Renal cortical epithelial cell (primary cell): ENCODE measurements at regions not wholly inside any gene's neighbourhood (a gene's known extent, or its start where the extent isn't known, plus 50 kb on each side); places are given as distances from the start of the nearest gene placed in this dataset.
A peak's percentile ranks its signal among the peaks of the same experiment; 100 is the strongest.
"Not testable (repeated sequence)": the region's sequence is repeated elsewhere in the genome, so short reads cannot be mapped to it uniquely, and the experiment has no call there.

Experiments used
- DNase-seq: peaks from one replicate; pipeline ENCODE4 v3.0.0-alpha.2; 2011; ENCODE audit warnings: low read depth

DNA sequence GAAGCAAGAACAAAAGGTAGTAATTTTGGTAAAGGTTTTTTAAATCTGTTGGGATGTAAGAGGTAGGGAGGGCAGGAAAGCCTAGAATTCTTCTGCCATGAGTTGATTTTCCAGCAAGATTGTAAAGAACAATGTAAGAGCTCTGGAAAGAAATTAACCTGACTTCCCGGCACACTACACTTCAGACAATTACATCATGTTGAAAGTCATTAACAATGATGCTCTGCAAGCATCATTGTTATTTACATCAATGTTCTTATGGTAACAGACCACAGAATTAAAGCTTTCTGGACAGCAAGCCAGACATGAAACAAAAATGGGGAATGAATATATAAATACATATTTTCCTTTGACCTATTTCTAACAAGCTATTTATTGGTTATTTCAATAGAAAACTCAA lies 342.2 kb downstream of the CEP170 start:
- DNase-seq, result not testable (repeated sequence)

DNA sequence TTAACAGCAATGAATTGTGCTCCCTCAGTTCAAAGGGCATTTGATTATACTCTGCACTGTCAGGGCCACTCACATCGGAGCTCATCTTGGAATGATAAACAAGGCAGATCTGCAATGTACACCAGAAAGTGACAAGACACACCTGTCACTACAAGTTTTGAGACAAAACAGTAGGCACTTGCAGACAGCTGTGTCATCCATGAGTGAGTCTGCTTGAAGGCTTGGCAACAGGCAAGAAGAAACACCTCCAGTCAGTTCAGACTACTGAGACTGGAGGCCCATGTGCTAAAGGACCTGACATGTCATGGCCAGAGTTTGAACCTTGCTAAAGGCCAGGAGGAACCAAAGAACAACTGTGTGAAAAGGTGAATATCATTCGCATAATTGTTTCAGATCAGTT lies 354.5 kb downstream of the CEP170 start:
- not testable (repeated sequence) for DNase-seq

DNA sequence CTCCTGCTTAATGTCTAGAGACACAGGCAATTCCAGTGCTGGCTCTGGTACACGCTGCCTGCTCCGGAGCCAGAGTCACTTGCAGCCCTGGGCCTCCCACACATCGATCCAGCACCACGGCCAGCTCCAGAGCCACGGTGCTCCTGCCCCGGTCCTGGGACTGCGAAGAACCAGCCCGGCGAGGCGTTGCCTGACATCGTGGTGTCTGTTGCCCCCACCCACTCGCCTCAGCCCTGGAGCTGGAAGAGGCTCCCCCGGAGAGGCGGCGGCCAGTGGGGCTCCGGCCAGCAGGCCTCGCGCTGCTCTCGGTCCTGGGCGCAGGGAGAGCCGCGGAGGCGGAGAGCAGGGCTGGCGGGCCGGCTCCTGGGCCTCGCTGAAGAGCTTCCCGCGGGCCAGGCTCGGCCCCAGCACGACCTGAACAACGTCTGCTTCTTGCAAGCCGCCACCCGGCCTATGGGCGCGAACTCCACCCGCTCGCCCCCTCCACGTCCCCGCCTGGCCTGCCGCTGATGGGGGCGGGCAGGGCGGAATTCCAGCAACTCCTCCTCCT lies 364.8 kb downstream of the CEP170 start:
- no peak for DNase-seq

DNA sequence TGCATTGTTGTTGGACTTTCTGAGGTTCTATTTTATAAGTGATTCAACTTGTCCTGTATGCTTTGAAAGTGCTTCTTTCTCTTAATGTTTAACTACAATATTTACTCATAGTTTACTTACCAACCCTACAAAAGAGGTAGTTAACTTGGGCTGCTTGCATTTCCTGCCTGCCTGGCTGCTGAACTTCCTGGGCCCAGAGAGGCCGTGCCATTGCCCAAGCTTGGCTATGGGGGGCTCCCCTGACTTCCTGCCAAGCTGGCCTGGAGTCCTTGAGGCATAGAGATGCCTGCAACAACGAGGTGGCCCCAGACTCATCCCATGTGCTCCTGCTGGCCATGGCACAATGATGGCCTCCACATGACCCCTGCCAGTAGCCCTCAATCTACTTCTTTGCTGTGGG lies 361.6 kb upstream of the PLD5 start:
- DNase-seq, result peak; percentile 47

DNA sequence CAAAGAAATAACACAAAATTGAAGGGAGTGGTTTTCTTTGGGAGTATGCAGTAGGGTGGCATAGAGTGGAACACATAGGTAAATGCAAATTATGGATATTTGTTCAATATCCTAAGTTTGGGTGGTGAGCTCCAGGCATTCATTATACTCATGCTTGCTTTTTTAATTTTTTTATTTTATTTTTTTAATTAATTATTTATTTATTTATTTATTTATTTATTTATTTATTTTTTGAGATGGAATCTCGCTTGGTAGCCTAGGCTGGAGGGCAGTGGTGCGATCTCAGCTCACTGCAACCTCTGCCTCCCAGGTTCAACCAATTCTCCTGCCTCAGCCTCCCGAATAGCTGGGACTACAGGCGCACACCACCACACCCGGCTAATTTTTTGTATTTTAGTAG lies 355.5 kb upstream of the PLD5 start:
- DNase-seq, result not testable (repeated sequence)

DNA sequence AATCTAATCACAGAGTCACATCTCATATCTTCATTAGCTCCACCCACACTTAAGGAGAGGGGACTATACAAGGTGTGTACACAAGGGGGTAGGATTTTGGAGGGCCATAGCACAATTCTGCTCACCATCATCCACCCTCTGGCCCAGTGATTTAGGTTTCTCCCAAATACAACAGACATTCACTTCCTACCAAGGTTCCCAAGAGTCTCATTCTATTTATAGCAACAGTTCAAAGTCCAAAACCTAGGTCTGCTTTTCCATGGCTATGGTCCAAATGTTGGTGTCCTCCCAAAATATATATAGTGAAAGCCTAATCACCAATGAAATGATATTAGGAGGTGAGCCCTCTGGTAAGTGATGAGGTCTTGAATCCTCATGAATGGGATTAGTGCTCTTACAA lies 353.2 kb upstream of the PLD5 start:
- no peak for DNase-seq

DNA sequence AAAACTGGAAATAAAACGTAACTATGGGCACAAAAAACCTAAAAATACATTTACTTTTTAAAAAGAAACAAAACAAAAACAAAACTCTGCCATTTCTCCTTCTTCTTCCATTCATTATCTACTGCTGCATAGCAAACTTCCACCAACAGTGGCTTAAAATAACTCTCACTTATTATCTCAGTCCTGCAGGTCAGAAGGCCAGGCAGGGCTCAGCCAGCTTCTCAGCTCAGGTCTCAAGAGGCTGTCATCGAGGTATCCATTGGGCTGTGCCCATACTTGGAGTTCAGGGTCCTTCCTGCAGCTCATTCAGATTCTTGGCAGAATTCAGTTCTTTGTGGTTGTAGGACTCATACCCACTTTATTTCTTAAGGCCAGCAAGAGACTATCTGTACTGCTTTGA lies 352.7 kb upstream of the PLD5 start:
- DNase-seq, result no peak

DNA sequence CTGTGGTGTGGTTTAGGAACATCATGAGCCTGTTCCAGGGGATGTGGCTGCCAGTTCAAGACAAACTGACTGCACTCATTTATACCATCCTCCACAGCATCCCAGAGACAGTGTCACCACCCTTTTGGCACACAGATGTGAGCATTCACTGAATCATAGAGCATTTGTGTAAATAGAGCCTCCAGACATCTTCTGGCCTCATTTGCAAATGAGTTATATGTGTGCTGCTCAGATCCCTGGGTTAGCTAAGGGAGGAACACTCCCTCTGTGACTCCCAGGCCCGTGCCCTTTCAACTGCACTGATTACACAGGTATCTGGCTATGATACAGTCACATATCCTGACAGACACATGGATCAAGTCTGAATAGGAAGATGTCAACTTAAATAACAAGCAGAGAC lies 351.5 kb upstream of the PLD5 start:
- DNase-seq, result no peak

DNA sequence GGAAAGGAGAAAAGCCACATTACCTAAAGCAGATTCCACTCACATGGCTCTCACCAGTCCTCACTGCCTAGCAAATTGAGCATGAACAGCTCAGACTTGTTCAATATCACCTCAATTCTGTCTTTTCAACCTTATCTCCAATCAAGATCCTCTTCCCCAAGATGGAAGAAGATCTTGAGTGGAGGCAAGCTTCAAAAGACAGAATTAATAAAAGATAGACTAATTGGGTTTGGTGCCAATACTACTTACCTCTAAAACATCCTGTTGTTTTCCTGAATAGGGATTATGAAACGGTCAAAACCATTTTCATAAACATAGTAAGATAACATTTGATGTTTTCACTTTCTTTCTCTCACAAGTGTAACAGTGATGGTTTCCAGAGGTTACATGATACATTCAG lies 349.2 kb upstream of the PLD5 start:
- DNase-seq, result no peak

DNA sequence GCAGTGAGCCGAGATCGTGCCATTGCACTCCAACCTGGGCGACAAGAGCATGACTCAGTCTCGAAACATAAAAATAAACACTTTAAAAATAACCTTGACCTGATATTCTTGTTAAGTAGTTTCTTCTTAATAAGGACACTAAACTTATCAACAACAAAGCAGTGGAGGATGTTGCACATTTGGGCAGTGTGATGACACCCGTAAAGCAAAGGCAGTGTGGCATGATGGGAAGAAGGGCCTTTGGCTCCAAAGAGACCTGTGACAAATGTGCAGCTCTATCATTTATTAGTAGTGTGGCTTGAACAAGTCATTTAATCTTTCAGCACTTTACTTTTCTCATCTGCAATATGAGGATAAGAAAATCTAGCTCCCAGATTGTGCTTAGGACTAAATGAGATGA lies 348.0 kb upstream of the PLD5 start:
- no peak for DNase-seq

DNA sequence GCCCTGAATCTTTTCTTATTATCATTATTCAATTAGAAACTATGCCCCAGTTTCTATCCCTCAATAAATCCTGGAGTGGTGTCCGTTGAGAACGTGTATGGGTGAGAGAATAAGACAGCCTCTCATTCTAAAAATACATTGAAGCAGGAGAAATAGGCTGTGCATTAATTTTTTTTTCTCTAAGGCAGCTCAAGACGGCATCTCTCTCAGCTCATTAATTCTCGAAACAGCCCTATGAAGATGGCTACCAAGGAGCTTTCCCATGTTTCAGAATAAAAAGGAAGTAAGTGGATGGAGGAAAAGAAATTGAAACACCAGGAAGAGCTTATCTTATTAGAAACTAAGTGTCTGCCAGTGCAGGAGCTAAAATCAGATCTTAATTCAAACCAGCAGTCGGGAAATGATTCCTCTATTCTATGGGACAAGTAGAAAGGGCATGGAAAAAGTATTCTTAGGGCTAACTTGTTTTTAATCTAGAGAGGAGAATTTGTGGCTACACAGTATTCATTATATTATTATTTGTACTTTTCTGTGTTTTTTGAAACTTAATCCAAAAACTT lies 347.1 kb upstream of the PLD5 start:
- DNase-seq, result no peak

DNA sequence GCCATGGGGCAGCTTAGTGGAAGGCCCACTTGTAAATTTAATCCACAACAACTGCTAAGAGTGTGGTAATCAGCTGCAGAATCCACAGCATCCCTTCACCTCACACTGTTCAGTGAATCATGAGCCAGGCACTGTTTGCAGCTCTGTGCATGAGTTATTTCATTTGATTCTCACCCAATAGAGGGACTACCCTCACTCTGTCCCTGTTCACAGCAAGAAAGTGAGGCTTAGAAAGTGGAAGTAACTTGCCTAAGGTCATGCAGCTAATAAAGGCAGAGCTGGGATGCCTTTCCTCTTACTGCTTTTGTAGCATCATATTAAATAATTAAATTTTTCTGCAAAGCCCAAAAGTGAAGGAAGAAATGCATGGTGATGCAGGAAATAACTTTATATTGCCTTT lies 346.5 kb upstream of the PLD5 start:
- DNase-seq, result no peak

DNA sequence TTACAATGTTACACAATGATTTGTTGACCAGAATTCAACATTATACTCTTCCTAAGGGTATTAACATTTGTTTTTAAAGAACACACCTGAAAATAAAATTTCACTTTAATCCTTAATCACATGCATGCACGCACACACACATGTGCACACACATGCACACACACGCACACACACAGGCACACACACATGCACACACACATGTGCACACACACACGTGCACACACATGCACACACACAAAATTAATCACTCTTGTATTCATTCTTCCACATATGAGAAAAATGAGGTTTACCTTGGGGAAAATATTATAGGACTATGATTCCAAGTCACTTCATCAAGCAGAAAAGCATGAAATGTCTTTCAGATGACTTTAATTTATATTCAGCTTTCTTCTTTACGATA lies 331.8 kb upstream of the PLD5 start:
- no peak for DNase-seq

DNA sequence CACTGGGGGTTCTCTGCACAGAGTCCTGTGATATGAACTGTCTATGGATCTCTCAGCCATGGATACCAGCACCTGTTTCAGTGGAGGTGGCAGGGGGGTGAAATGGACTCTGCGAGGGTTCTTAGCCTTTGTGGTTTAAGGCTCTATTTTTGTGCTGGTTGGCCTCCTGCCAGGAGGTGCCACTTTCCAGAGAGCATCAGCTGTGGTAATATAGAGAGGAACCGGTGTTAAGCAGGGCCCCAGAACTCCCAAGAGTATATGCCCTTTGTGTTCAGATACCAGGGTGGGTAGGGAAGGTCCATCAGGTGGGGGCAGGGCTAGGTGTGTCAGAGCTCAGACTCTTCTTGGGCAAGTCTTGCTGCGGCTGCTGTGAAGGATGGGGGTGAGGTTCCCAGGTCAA lies 330.0 kb upstream of the PLD5 start:
- DNase-seq, result no peak

DNA sequence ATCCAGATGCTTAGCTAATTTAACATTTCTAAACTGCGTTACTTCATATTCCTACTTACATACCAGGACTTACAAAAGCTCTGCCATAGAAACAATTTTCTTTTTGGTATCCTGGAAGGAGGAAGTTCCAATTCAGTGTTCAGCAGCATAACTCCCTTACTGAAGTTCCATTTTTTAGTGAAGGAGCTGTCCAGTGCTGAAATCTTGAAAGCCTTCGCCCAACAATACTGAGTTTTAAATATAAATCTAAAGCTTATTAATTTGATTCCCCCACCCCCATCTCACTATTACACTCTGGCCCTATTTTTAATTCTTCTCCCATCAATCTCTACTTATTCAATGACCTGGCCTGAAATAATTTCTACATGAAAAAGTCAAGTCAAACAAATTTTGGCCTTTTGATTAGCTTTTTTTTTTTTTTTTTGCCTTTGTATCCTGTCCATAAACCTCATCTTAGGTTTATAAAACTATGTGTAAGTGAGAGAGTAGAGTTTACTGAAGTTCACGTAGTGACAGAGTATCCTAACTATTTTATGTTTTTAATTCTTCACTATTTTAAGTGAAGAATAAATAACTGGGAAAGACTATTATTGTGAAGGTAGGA lies 323.0 kb upstream of the PLD5 start:
- peak; percentile 8 for DNase-seq

DNA sequence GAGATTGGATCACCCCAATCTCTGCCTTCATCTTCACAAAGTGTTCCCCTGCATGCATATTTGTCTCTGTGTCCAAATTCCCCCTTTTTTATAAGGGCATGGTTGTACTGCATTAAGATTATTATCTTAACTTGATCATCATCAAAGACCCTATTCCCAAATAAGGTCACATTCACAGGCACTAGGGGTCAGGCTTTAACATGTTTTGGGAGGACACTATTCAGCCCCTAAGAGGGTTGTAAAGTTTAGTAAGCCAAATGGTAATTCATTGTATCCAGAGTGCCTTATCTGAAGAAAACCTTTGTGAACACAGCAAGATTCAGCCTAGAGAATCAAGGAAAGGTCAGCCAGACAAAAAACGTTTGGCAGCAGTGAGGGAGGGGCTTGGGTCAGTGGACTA lies 317.6 kb upstream of the PLD5 start:
- DNase-seq, result no peak

DNA sequence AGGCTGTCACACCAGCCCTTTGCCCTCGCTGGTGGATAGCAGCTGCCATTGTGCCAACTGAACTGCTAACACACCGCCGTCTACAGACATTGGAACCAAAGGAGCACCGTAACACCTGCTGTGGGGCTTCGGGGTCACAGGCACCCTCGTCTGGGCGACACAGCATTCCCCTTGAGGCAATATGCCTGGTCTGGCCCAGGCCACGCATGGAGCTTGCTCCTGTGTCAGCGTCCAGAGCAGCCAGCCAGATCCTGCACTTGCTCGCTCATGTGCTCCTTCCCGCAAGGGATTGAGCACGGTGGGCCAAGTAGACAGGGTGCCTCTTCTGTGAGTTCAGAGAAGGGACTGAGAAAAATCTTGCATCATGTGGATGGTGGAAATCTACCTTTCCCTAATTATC lies 314.6 kb upstream of the PLD5 start:
- no peak for DNase-seq

DNA sequence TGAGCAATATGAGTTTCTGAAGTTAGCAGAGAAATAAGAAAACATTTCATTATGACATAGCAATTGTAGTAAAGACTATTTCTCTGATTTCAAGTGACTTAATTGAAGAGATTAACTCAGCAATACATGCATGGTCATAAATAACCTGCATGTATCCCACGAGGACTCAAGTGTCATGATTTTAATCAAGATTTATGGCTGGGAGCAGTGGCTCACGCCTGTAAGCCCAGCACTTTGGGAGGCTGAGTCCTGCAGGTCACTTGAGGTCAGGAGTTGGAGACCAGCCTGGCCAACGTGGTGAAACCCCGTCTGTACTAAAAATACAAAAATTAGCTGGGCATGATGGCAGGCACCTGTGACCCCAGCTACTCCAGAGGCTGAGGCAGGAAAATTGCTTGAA lies 311.9 kb upstream of the PLD5 start:
- DNase-seq, result no peak

DNA sequence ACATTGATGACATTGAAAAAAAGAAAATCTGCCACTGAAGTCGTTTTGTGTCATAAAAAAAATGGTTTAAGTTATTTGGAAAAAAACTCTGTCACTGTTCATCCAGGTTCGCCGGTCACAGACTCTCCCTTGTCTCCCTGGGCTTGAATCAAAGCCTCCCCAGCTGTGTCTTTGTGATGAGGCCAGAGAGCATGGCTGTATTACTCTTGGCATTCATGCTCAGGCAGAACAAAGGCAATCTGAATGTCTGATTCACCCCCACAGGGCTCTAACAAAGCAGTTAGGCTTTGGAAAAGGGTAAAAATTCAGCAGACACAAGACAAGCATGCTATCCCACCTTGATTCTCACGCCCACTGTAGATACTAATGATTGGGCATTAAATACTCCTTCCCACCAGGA lies 304.3 kb upstream of the PLD5 start:
- no peak for DNase-seq

DNA sequence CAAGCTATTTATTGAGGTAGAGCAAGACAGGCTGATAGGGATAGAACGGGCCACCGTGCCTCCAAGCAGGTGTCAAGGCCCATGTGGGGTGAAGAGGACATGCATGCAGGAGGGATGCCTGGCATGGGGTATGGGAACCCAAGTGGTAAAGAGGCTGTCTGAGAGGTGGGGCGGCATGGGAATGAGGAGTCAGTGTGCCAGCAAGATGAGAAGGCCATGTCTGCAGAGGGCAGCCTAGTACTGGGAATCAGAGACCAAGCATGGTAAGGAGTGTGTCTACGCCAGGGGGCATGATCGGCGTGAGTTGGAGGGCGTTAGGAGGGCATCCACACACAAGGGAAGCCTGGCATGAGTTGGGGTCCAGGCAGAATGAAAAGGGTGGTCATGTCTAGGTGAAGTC lies 303.7 kb upstream of the PLD5 start:
- DNase-seq, result no peak

DNA sequence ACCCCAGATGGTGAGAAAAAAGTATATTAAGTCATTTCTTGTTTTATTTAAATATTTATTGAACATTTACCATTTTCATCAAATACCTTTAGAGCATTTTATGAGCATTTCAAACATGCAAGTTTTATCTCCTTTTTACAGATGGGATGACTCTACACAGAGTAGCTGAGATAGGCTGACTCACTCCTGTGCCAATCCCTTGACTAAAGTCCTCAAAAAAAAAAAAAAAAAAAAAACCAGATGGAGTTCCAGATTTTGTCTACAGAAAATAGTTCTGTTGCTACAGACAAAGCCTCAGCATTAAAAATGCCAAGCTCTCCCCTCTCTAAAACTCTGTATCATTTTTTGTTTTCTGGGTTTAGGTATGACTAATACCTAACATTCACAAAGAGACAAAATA lies 303.0 kb upstream of the PLD5 start:
- DNase-seq, result no peak

DNA sequence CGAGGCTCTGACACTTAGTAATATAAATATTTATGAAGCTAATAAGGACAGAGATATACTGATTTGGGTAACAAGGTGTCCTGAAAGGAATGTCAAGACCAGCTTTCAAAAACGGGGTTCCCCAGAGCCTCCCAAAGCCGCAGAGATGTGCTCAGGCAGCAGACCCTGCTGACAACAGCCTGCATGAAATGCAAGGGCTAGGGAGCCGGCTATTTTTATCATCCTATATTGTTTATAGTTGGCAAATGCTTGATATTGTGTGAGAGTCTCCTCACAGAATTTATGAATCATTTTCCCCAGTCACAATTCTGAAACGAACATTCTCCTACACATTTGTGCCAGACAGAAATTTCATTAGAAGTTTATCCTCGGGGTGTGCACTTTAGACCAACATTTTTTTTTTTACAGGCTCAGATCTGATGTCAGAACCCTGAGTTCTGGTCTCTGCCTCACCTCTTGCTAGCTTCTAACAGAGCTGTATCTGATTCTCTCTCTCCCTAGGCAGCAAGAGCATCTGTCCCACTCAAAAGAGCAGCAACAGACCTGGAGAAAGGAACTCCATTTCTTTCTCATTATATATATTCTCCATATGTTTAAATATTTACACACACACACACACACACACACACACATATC lies 302.3 kb upstream of the PLD5 start:
- no peak for DNase-seq

DNA sequence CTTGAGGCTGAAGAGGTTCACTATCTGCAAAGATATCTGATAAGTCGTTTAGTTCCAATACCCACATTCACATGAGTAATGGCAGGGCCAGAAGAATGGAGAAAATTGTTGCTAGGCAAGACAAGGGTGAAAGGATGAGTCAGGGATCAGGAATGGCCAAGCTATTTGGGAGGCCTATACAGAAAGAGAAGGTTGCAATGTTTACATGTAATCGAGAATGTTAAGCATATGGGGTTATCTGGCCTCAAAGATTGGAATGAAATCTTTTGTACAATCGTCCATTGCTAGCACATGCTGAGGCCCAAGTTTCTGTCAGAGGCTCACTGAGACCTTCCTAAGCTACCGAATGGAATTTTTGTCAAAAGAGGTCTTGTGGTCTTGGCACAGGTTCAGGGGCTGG lies 299.9 kb upstream of the PLD5 start:
- no peak for DNase-seq
